HL-60/S4 (cell line): ENCODE measurements at regions not wholly inside any gene's neighbourhood (a gene's known extent, or its start where the extent isn't known, plus 50 kb on each side); places are given as distances from the start of the nearest gene placed in this dataset.
"Not testable (repeated sequence)": the region's sequence is repeated elsewhere in the genome, so short reads cannot be mapped to it uniquely, and the experiment has no call there.

Experiments
- in situ Hi-C: fragments of 300-500 bp; cut with MboI; formaldehyde crosslinking; loops from 2 replicates; pipeline ENCODE4 v1.14.3; 2022; ENCODE audit warnings: low sequenced_read_pairs

GRCh38 chr1:70807088-70807664, 240.4 kb downstream of the PTGER3 start:
- in situ Hi-C loops = no loop called here

- in situ Hi-C loops = no loop called here
These were observed 238.5 kb downstream of the PTGER3 start for GRCh38 chr1:70809069-70809468.

GRCh38 chr1:70811815-70812214, 235.8 kb downstream of the PTGER3 start:
- in situ Hi-C loops = no loop called here

- in situ Hi-C loops = no loop called here
These were observed 235.0 kb downstream of the PTGER3 start for GRCh38 chr1:70812442-70813109.

GRCh38 chr1:70818401-70818800, 229.2 kb downstream of the PTGER3 start:
- in situ Hi-C loops = no loop called here

- in situ Hi-C loops = no loop called here
These were observed 228.4 kb downstream of the PTGER3 start for GRCh38 chr1:70819231-70819630.

GRCh38 chr1:70819785-70820184, 227.8 kb downstream of the PTGER3 start:
- in situ Hi-C loops = no loop called here

- in situ Hi-C loops = no loop called here
These were observed 227.2 kb downstream of the PTGER3 start for GRCh38 chr1:70820396-70820795.

- in situ Hi-C loops = no loop called here
These were observed 226.6 kb downstream of the PTGER3 start for GRCh38 chr1:70820995-70821394.

- in situ Hi-C loops = no loop called here
These were observed 221.2 kb downstream of the PTGER3 start for GRCh38 chr1:70826428-70826827.

GRCh38 chr1:70827030-70827429, 220.6 kb downstream of the PTGER3 start:
- in situ Hi-C loops = no loop called here

- in situ Hi-C loops = no loop called here
These were observed 219.4 kb downstream of the PTGER3 start for GRCh38 chr1:70828177-70828576.

GRCh38 chr1:70834365-70834764, 213.3 kb downstream of the PTGER3 start:
- in situ Hi-C loops = not testable (repeated sequence)

- in situ Hi-C loops = no loop called here
These were observed 211.2 kb downstream of the PTGER3 start for GRCh38 chr1:70836456-70836855.

- in situ Hi-C loops = no loop called here
These were observed 207.2 kb downstream of the PTGER3 start for GRCh38 chr1:70840260-70840953.

- in situ Hi-C loops = no loop called here
These were observed 205.1 kb downstream of the PTGER3 start for GRCh38 chr1:70842562-70842961.

GRCh38 chr1:70843452-70843851, 204.2 kb downstream of the PTGER3 start:
- in situ Hi-C loops = no loop called here

- in situ Hi-C loops = no loop called here
These were observed 200.6 kb downstream of the PTGER3 start for GRCh38 chr1:70847013-70847412.

GRCh38 chr1:70855203-70855602, 192.4 kb downstream of the PTGER3 start:
- in situ Hi-C loops = no loop called here

- in situ Hi-C loops = no loop called here
These were observed 191.4 kb downstream of the PTGER3 start for GRCh38 chr1:70856201-70856600.

- in situ Hi-C loops = no loop called here
These were observed 184.4 kb downstream of the PTGER3 start for GRCh38 chr1:70863239-70863638.

- in situ Hi-C loops = no loop called here
These were observed 183.3 kb downstream of the PTGER3 start for GRCh38 chr1:70864302-70864701.
